ENCODE measurements at regions not wholly inside any gene's neighbourhood (a gene's known extent, or its start where the extent isn't known, plus 50 kb on each side); places are given as distances from the start of the nearest gene placed in this dataset.

- H3K4me3 ChIP-seq, result no peak overlapping the region
- no peak for TF ChIP-seq EP300 (IDR thresholded peaks at IDR 0.05)
- peak in 1 of 2 donors; percentile 71 for TF ChIP-seq POLR2AphosphoS5 (IDR thresholded peaks at IDR 0.05)
- no peak for DNase-seq (ENCODE audit: extremely low spot score)
- intact Hi-C loops (cut with DNase I), result no loop called here
- WGBS, result 89% methylated on average over 2 of the region's 2 CpGs
- no peaks in the 10 kb centered on the region for H3K9me3 ChIP-seq
- no peaks in the 10 kb centered on the region for H3K4me1 ChIP-seq
- H3K27me3 ChIP-seq, result no peaks in the 10 kb centered on the region
- H3K36me3 ChIP-seq, result no peaks in the 10 kb centered on the region
- no peak overlapping the region for H3K27ac ChIP-seq (replicated peaks in 1 of 4)
Measured at GRCh38 chr6:4599924-4600323, 176.3 kb upstream of the CDYL start.

GRCh38 chr6:4598384-4598995, 177.7 kb upstream of the CDYL start:
- H3K27ac ChIP-seq (replicated peaks in 1 of 4), result no peak overlapping the region
- no peaks in the 10 kb centered on the region for H3K9me3 ChIP-seq
- no peak for DNase-seq (ENCODE audit: extremely low spot score)
- no peaks in the 10 kb centered on the region for H3K36me3 ChIP-seq
- TF ChIP-seq POLR2AphosphoS5 (IDR thresholded peaks at IDR 0.05) (no peak), CTCF (IDR thresholded peaks at IDR 0.05) (no peak), POLR2A (IDR thresholded peaks at IDR 0.05; ENCODE audit: low read depth) (no peak), EP300 (IDR thresholded peaks at IDR 0.05) (no peak)
- H3K27me3 ChIP-seq, result no peaks in the 10 kb centered on the region
- no peak overlapping the region for H3K4me3 ChIP-seq
- WGBS, result 92% methylated on average over 4 of the region's 4 CpGs
- no peaks in the 10 kb centered on the region for H3K4me1 ChIP-seq
- intact Hi-C loops (cut with DNase I), result no loop called here

GRCh38 chr6:4593951-4594350, 182.3 kb upstream of the CDYL start:
- no peak for DNase-seq (ENCODE audit: extremely low spot score)
- Histone ChIP-seq H3K4me1 (no peaks in the 10 kb centered on the region), H3K36me3 (no peaks in the 10 kb centered on the region), H3K9me3 (no peaks in the 10 kb centered on the region), H3K27ac (replicated peaks in 1 of 4) (no peak overlapping the region), H3K4me3 (no peak overlapping the region), H3K27me3 (no peaks in the 10 kb centered on the region)
- 87% methylated on average over 1 of the region's 1 CpG for WGBS
- intact Hi-C loops (cut with DNase I), result no loop called here
- no peak for TF ChIP-seq EP300 (IDR thresholded peaks at IDR 0.05)
- TF ChIP-seq CTCF (IDR thresholded peaks at IDR 0.05), result no peak
- no peak for TF ChIP-seq POLR2A (IDR thresholded peaks at IDR 0.05; ENCODE audit: low read depth)
- TF ChIP-seq POLR2AphosphoS5 (IDR thresholded peaks at IDR 0.05), result no peak

GRCh38 chr6:4592026-4592425, 184.2 kb upstream of the CDYL start:
- TF ChIP-seq CTCF (IDR thresholded peaks at IDR 0.05) (no peak), EP300 (IDR thresholded peaks at IDR 0.05) (no peak), POLR2A (IDR thresholded peaks at IDR 0.05; ENCODE audit: low read depth) (no peak), POLR2AphosphoS5 (IDR thresholded peaks at IDR 0.05) (no peak)

GRCh38 chr6:4591218-4591617, 185.0 kb upstream of the CDYL start:
- Histone ChIP-seq H3K4me3 (no peak overlapping the region), H3K9me3 (no peaks in the 10 kb centered on the region), H3K4me1 (peaks cover 0 to 3% (median 0%) of the 10 kb centered on the region in 4 donors), H3K36me3 (no peaks in the 10 kb centered on the region), H3K27me3 (no peaks in the 10 kb centered on the region), H3K27ac (replicated peaks in 1 of 4) (no peak overlapping the region)
- peak; percentile 62 for DNase-seq (ENCODE audit: extremely low spot score)
- 82% methylated on average over 6 of the region's 6 CpGs for WGBS
- TF ChIP-seq CTCF (IDR thresholded peaks at IDR 0.05) (no peak), POLR2A (IDR thresholded peaks at IDR 0.05; ENCODE audit: low read depth) (no peak), EP300 (IDR thresholded peaks at IDR 0.05) (no peak), POLR2AphosphoS5 (IDR thresholded peaks at IDR 0.05) (no peak)
- intact Hi-C loops (cut with DNase I), result no loop called here

More at GRCh38 chr6:4592026-4592425, 184.2 kb upstream of the CDYL start:
- DNase-seq (ENCODE audit: extremely low spot score), result peak; percentile 29
- 88% methylated on average over 2 of the region's 2 CpGs for WGBS
- Histone ChIP-seq H3K27me3 (no peaks in the 10 kb centered on the region), H3K9me3 (no peaks in the 10 kb centered on the region), H3K36me3 (no peaks in the 10 kb centered on the region), H3K4me3 (no peak overlapping the region), H3K27ac (replicated peaks in 1 of 4) (no peak overlapping the region), H3K4me1 (no peaks in the 10 kb centered on the region)
- intact Hi-C loops (cut with DNase I), result no loop called here
